GM12873 (cell line): ENCODE measurements at regions not wholly inside any gene's neighbourhood (a gene's known extent, or its start where the extent isn't known, plus 50 kb on each side); places are given as distances from the start of the nearest gene placed in this dataset.

Experiments used
- TF ChIP-seq, protein P1 (sequence below): IDR thresholded peaks from 2 replicates; pipeline ENCODE4 v1.5.1; 2012; ENCODE audit warnings: low read depth, mild to moderate bottlenecking, moderate library complexity, low read length, control low read depth; ENCODE audit not compliant: insufficient read depth; ENCODE audit errors: missing control alignments

GRCh38 chr3:110093411-110093810 is 756.1 kb upstream of the DPPA4 start:
- TF ChIP-seq, protein P1, sequence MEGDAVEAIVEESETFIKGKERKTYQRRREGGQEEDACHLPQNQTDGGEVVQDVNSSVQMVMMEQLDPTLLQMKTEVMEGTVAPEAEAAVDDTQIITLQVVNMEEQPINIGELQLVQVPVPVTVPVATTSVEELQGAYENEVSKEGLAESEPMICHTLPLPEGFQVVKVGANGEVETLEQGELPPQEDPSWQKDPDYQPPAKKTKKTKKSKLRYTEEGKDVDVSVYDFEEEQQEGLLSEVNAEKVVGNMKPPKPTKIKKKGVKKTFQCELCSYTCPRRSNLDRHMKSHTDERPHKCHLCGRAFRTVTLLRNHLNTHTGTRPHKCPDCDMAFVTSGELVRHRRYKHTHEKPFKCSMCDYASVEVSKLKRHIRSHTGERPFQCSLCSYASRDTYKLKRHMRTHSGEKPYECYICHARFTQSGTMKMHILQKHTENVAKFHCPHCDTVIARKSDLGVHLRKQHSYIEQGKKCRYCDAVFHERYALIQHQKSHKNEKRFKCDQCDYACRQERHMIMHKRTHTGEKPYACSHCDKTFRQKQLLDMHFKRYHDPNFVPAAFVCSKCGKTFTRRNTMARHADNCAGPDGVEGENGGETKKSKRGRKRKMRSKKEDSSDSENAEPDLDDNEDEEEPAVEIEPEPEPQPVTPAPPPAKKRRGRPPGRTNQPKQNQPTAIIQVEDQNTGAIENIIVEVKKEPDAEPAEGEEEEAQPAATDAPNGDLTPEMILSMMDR = no peak

DNA sequence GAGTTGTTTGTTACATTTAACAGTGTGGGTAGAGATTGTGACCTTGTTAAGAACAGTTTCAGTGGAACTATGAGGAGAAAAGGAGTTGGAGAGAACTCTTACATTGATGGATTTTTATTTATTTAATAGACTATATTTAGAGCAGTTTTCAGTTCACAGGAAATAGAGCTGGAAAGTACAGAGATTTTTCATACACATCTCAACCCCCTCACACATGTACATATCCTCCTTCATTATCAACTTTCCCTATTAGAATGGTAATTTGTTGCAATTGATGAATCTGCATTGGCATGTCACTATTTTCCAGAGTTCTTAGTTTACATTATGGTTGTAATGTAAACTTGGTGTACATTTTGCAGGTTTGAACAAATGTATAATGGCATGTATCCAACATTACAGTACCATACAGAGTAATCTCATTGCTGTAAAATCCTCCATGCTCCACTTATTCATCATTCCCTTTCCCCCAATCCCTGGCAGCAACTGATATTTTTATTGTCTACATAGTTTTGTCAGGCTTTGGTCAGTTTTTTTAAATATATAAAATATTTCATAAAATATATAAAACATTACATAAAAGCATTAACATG is 756.6 kb upstream of the DPPA4 start:
- TF ChIP-seq, protein P1 = no peak

- TF ChIP-seq, protein P1 = no peak
These were observed 762.4 kb upstream of the DPPA4 start for GRCh38 chr3:110099711-110100110.

DNA sequence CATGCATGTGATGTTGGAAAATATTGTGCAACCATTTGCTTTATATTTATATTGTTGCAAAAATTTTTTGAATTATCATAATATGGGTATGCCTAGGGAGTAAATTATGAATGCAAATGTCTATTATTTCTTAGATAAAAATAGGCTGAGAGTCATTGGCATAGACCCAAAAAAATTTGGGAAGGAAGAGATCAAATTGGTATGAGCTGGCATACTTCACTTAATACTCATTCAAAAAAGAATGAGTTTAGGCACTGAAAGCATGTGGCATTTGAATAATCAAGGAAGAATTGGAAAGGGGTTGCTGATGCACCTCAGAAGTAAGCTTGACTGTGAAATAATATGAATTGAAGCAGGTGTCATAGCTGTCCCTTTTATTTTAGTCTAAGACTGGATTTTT is 764.0 kb upstream of the DPPA4 start:
- TF ChIP-seq, protein P1 = no peak

GRCh38 chr3:110106805-110107204 is 769.5 kb upstream of the DPPA4 start:
- TF ChIP-seq, protein P1 = no peak

DNA sequence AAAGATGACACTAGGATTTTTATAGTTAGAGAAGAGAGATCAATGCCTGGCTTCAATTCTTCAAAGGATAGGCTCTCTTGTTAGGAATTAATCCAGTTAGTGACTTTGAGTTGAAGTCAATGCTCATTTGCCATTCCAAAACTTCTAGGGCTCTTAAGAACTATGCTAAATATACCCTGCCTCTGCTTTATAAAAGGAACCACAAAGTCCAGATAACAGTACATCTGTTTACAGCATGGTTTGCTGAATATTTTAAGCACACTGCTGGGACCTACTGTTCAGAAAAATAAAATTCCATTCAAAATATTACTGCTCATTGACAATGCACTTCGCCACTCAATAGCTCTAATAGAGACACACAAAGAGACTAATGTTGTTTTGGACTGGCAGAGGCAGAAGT is 786.6 kb upstream of the DPPA4 start:
- TF ChIP-seq, protein P1 = no peak

DNA sequence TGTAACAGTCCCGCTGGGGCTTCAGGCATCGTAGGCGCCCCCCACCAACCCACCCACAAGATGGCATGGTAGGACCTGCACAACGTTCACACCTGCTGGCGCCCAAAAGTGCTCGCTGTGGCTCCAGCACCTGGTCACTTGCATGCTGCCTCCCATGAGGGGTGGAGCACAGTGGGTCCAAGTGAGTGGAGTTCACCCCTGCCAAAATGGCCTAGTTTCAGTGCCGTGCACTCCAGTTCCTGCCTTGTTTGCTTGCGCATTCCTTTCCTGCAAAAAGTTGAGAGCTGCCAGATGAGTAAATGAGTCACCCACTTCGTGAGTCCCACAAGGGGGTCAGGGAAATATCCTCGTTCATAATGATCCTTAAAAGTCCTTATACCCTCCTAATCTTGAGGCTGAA is 788.7 kb upstream of the DPPA4 start:
- TF ChIP-seq, protein P1 = no peak

DNA sequence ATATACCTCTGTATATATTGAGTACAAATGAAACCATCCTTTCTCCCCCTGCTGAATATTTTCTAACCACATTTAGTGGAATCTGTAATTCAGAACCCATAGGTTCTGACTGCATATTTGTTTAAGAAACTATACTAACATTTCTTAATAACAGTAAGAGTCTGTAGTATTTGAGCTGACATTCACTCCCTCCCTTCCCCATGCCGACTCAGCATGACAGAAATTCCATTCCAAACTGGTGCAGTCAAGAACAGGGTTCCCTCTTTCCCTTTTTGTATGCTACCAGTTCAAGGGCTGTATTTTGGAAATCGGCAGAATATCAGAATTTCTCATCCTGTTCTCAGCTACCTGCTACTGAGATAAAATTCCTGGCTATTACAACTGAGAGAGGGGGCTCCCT is 796.6 kb upstream of the DPPA4 start:
- TF ChIP-seq, protein P1 = no peak
